ENCODE measurements at regions not wholly inside any gene's neighbourhood (a gene's known extent, or its start where the extent isn't known, plus 50 kb on each side); places are given as distances from the start of the nearest gene placed in this dataset.

DNA sequence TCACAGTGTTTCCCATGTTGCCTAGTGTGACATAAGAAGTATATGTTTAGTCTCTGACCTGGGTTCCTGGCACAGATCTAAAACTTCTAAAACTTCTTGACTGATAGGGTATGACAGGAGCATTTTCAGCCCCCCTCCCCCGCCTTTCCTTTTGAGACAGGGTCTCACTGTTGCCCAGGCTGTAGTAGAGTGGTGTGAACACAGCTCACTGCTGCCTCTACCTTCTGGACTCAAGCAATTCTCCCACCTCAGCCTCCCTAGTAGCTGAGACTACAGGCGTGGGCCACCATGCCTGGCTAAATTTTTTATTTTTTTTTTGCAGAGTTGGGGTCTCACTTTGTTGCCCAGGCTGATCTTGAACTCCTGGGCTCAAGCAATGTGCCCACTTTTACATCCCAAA is 421.1 kb upstream of the RGS6 start (continued):
- TF ChIP-seq FIP1L1 (IDR thresholded peaks at IDR 0.05; ENCODE audit: low read depth, low read length, poor library complexity, severe bottlenecking) (no peak), ZC3H4 (CRISPR knock-in tag; IDR thresholded peaks at IDR 0.05; ENCODE audit: borderline replicate concordance) (no peak), FOS (IDR thresholded peaks at IDR 0.05; ENCODE audit: extremely low read depth, insufficient read length) (no peak)

DNA sequence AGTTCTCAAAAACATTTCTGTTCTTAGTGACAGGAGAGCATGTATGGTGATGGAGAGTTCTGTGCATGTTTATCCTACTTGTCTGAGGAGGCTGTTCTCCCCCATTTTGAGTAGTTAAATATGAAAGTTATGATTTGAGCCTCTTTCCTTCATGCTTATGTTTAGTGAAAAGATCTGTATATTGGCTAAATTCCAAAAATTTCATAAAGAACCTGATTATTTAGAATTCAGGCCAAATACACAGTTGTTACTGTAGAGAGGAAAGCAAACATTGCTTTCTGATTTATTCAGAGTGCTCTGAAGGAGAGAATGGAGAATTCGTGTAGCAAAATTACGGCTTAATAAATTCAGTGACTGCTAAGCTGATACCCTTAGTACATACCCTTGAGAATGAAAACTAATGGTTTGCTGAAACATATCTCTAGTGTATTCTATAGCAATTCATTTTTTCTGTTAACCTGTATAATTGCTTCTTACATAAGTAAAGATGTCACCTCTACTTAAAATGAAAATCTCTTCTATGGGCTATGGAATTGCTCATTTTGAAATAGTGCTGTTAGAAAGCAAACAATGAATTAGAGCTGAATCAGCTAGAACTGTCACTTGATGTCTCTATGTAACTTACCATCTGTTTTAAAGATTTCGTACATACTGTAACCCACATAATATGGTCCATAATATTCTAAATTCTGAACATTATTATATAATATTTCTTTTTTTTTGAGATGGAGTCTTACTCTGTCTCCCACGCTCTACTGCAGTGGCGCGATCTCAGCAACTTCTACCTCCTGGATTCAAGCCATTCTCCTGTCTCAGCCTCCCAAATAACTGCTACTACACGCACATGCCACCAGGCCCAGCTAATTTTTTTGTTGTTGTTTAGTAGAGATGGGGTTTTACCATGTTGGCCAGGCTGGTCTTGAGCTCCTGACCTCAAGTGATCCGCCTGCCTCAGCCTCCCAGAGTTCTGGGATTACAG is 417.0 kb upstream of the RGS6 start:
- no peaks in the 10 kb centered on the region for H3K36me3 ChIP-seq (ENCODE audit: control insufficient read depth, insufficient read depth, low read length)
- intact Hi-C loops (cut with micrococcal nuclease): no loop called here
- TF ChIP-seq C11orf30 (IDR thresholded peaks at IDR 0.05; ENCODE audit: low read depth) (peak; percentile 20; the same call in 1 of the 2 replicates), ZNF316 (IDR thresholded peaks at IDR 0.05) (peak; percentile 31)
- TF ChIP-seq, protein P1, sequence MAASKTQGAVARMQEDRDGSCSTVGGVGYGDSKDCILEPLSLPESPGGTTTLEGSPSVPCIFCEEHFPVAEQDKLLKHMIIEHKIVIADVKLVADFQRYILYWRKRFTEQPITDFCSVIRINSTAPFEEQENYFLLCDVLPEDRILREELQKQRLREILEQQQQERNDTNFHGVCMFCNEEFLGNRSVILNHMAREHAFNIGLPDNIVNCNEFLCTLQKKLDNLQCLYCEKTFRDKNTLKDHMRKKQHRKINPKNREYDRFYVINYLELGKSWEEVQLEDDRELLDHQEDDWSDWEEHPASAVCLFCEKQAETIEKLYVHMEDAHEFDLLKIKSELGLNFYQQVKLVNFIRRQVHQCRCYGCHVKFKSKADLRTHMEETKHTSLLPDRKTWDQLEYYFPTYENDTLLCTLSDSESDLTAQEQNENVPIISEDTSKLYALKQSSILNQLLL (CRISPR knock-in tag; IDR thresholded peaks at IDR 0.05; ENCODE audit: borderline replicate concordance): no peak
- no peaks in the 10 kb centered on the region for H4K20me1 ChIP-seq (replicated peaks; ENCODE audit: control insufficient read depth, insufficient read depth, low read length)
- H3K4me2 ChIP-seq (ENCODE audit: insufficient read depth, low read length): no peak overlapping the region
- no peaks in the 10 kb centered on the region for H3K79me2 ChIP-seq (ENCODE audit: control insufficient read depth, insufficient read depth, low read length)
- no peak overlapping the region for H3K4me3 ChIP-seq
- FAIRE-seq (no peak), DNase-seq (ENCODE audit: extremely low read depth in 1 of 4, low spot score in 3 of 4) (no peak), ATAC-seq (no peak)
- in situ Hi-C loops (cut with MboI): no loop called here
- no peak overlapping the region for H2AFZ ChIP-seq (ENCODE audit: low read depth, low read length)
- no peak overlapping the region for H3K9ac ChIP-seq (ENCODE audit: insufficient read depth in 1 of 2, low read depth in 2 of 2, low read length in 2 of 2)
- ChIA-PET POLR2A (no interaction called here), CTCF (ENCODE audit: low intra/inter-chr PET ratio) (no interaction called here)
- no peaks in the 10 kb centered on the region; a peak in 1 of 5 replicates for H3K4me1 ChIP-seq (replicated peaks in 1 of 2; ENCODE audit: control insufficient read depth in 2 of 2, insufficient read depth in 2 of 2, low read length in 2 of 2)
- H3K9me1 ChIP-seq (ENCODE audit: control insufficient read depth, insufficient read depth, low read length): no peaks in the 10 kb centered on the region
- no peak overlapping the region for H3K27ac ChIP-seq (ENCODE audit: extremely low read depth, low read depth, low read length)
- no peaks in the 10 kb centered on the region for H3K9me3 ChIP-seq (replicated peaks; ENCODE audit: control insufficient read depth, insufficient read depth, low read depth, low read length)
- BruUV-seq (replicated peaks): no TSS peak
- 84% methylated on average over 8 of the region's 8 CpGs for WGBS (ENCODE audit: insufficient coverage, low coverage, missing lambda C conversion rate)
- H3K27me3 ChIP-seq (ENCODE audit: control insufficient read depth in 2 of 2, insufficient read depth in 2 of 2, low read length in 2 of 2): no peaks in the 10 kb centered on the region

All from K562 (cell line).